GM13976 (cell line): ENCODE measurements at regions not wholly inside any gene's neighbourhood (a gene's known extent, or its start where the extent isn't known, plus 50 kb on each side); places are given as distances from the start of the nearest gene placed in this dataset.

Source experiments
- DNase-seq: peaks from one replicate; pipeline ENCODE4 v3.0.0; 2012; ENCODE audit warnings: low spot score
- CTCF ChIP-seq: IDR thresholded peaks from 2 replicates; pipeline ENCODE4 v1.5.1; 2012; ENCODE audit warnings: borderline replicate concordance, mild to moderate bottlenecking; ENCODE audit not compliant: insufficient read depth; ENCODE audit errors: extremely low read depth, missing control alignments, control extremely low read depth
- in situ Hi-C: fragments of 300-500 bp; cut with MboI; formaldehyde crosslinking; loops from one replicate; pipeline ENCODE4 v1.12.0; 2022; ENCODE audit warnings: low sequenced_read_pairs, mixed read lengths, inconsistent platforms; ENCODE audit not compliant: unreplicated experiment

GRCh38 chr4:108385076-108385475 lies 216.3 kb upstream of the LEF1 start:
- no peak for DNase-seq
- no peak for TF ChIP-seq CTCF
- in situ Hi-C loops: no loop called here

GRCh38 chr4:108384544-108384943 lies 215.8 kb upstream of the LEF1 start:
- DNase-seq: no peak
- TF ChIP-seq CTCF: no peak
- in situ Hi-C loops: no loop called here

GRCh38 chr4:108383157-108383556 lies 214.4 kb upstream of the LEF1 start:
- TF ChIP-seq CTCF: no peak
- DNase-seq: no peak
- in situ Hi-C loops: no loop called here

GRCh38 chr4:108382751-108383150 lies 214.0 kb upstream of the LEF1 start:
- in situ Hi-C loops: no loop called here
- no peak for DNase-seq

GRCh38 chr4:108378164-108378563 lies 209.4 kb upstream of the LEF1 start:
- DNase-seq: no peak
- in situ Hi-C loops: no loop called here
- TF ChIP-seq CTCF: no peak

More at GRCh38 chr4:108382751-108383150, 214.0 kb upstream of the LEF1 start:
- no peak for TF ChIP-seq CTCF

GRCh38 chr4:108377021-108377420 lies 208.3 kb upstream of the LEF1 start:
- in situ Hi-C loops: no loop called here
- no peak for TF ChIP-seq CTCF
- no peak for DNase-seq

GRCh38 chr4:108375434-108375833 lies 206.7 kb upstream of the LEF1 start:
- no peak for DNase-seq
- in situ Hi-C loops: no loop called here
- no peak for TF ChIP-seq CTCF
